SK-N-SH treated with all-trans-retinoic acid at 6 μM for 48 hours (cell line): ENCODE measurements at regions not wholly inside any gene's neighbourhood (a gene's known extent, or its start where the extent isn't known, plus 50 kb on each side); places are given as distances from the start of the nearest gene placed in this dataset.

Source experiments
- BACH2 ChIP-seq: fragments of 250-450 bp; sonication (Bioruptor Pico); IDR thresholded peaks from 2 replicates; pipeline ENCODE4 v1.9.0; 2021; ENCODE audit warnings: mild to moderate bottlenecking, borderline replicate concordance
- CSDC2 ChIP-seq: fragments of 250-450 bp; sonication (Bioruptor Pico); IDR thresholded peaks from 2 replicates; pipeline ENCODE4 v1.5.0; 2020; ENCODE audit warnings: mild to moderate bottlenecking, moderate library complexity
- ESRRG ChIP-seq: fragments of 250-450 bp; sonication (Bioruptor Pico); IDR thresholded peaks from 2 replicates; pipeline ENCODE4 v1.6.1; 2021; ENCODE audit warnings: mild to moderate bottlenecking
- PATZ1 ChIP-seq: fragments of 250-450 bp; sonication (Bioruptor Pico); IDR thresholded peaks from 2 replicates; pipeline ENCODE4 v1.8.0; 2020; ENCODE audit warnings: mild to moderate bottlenecking, moderate library complexity, borderline replicate concordance
- PPARA ChIP-seq: fragments of 250-450 bp; sonication (Bioruptor Pico); IDR thresholded peaks from 2 replicates; pipeline ENCODE4 v1.5.0; 2020; ENCODE audit warnings: mild to moderate bottlenecking, borderline replicate concordance
- RARB ChIP-seq: fragments of 250-450 bp; sonication (Bioruptor Pico); IDR thresholded peaks from 2 replicates; pipeline ENCODE4 v1.8.0; 2021; ENCODE audit warnings: mild to moderate bottlenecking, moderate library complexity
- TSHZ2 ChIP-seq: fragments of 250-450 bp; sonication (Bioruptor Pico); IDR thresholded peaks from 2 replicates; pipeline ENCODE4 v1.5.0; 2020; ENCODE audit warnings: mild to moderate bottlenecking, moderate library complexity
- ZC3H10 ChIP-seq: fragments of 250-450 bp; sonication (Bioruptor Pico); IDR thresholded peaks from 2 replicates; pipeline ENCODE4 v1.5.1; 2021; ENCODE audit warnings: mild to moderate bottlenecking, moderate library complexity
- ZFP3 ChIP-seq: fragments of 250-450 bp; sonication (Bioruptor Pico); IDR thresholded peaks from 2 replicates; pipeline ENCODE4 v1.5.0; 2020; ENCODE audit warnings: mild to moderate bottlenecking, moderate library complexity
- ZFP30 ChIP-seq: fragments of 450-650 bp; formaldehyde crosslinking; IDR thresholded peaks from 2 replicates; pipeline ENCODE4 v1.5.0; 2022; ENCODE audit warnings: mild to moderate bottlenecking, moderate library complexity
- ZNF565 ChIP-seq: fragments of 450-650 bp; formaldehyde crosslinking; conservative IDR thresholded peaks from 2 replicates; pipeline ENCODE4 v1.5.0; 2020; ENCODE audit warnings: low read depth, mild to moderate bottlenecking, moderate library complexity
- ZNF8 ChIP-seq: fragments of 450-650 bp; formaldehyde crosslinking; IDR thresholded peaks from 2 replicates; pipeline ENCODE4 v1.5.0; 2020; ENCODE audit warnings: mild to moderate bottlenecking, moderate library complexity
- TF ChIP-seq, protein P1 (sequence below): fragments of 250-450 bp; sonication (Bioruptor Pico); IDR thresholded peaks from 2 replicates; pipeline ENCODE4 v1.5.1; 2021; ENCODE audit warnings: mild to moderate bottlenecking, moderate library complexity
- TF ChIP-seq, protein P2 (sequence below): fragments of 250-450 bp; sonication (Bioruptor Pico); IDR thresholded peaks from 2 replicates; pipeline ENCODE4 v1.5.1; 2020; ENCODE audit warnings: low read depth, mild to moderate bottlenecking, moderate library complexity

DNA sequence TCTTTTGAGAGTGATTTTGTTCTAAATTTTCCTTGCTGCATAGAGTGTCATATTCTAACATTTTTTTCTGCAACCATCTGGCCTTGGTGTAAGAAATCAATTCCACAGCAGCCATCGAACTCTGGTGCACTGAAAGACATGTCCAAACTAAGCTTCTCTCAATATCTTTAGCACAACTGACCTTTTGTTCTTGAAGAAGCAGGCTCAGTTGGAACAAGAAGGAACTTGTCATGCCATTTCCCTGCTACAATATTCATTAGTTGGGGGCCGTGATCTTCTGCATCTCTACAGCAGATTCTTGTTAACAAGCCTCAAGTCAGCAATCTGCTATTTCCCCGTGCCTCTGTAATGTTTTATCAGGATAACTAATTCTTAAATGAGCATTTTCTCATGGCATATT is 1305.6 kb downstream of the CDH11 start:
- no peak for TF ChIP-seq PATZ1 (CRISPR knock-in tag)
- TF ChIP-seq RARB: no peak
- TF ChIP-seq BACH2 (CRISPR knock-in tag): no peak
- TF ChIP-seq ZFP3 (CRISPR knock-in tag): no peak
- no peak for TF ChIP-seq ZNF565 (CRISPR knock-in tag)
- TF ChIP-seq, protein P1, sequence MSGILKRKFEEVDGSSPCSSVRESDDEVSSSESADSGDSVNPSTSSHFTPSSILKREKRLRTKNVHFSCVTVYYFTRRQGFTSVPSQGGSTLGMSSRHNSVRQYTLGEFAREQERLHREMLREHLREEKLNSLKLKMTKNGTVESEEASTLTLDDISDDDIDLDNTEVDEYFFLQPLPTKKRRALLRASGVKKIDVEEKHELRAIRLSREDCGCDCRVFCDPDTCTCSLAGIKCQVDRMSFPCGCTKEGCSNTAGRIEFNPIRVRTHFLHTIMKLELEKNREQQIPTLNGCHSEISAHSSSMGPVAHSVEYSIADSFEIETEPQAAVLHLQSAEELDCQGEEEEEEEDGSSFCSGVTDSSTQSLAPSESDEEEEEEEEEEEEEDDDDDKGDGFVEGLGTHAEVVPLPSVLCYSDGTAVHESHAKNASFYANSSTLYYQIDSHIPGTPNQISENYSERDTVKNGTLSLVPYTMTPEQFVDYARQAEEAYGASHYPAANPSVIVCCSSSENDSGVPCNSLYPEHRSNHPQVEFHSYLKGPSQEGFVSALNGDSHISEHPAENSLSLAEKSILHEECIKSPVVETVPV (CRISPR knock-in tag): no peak
- TF ChIP-seq ZFP30: no peak
- no peak for TF ChIP-seq TSHZ2
- TF ChIP-seq ZC3H10: no peak
- no peak for TF ChIP-seq ZNF8 (CRISPR knock-in tag)
- no peak for TF ChIP-seq CSDC2
- TF ChIP-seq ESRRG (CRISPR knock-in tag): no peak
- no peak for TF ChIP-seq PPARA (CRISPR knock-in tag)
- TF ChIP-seq, protein P2, sequence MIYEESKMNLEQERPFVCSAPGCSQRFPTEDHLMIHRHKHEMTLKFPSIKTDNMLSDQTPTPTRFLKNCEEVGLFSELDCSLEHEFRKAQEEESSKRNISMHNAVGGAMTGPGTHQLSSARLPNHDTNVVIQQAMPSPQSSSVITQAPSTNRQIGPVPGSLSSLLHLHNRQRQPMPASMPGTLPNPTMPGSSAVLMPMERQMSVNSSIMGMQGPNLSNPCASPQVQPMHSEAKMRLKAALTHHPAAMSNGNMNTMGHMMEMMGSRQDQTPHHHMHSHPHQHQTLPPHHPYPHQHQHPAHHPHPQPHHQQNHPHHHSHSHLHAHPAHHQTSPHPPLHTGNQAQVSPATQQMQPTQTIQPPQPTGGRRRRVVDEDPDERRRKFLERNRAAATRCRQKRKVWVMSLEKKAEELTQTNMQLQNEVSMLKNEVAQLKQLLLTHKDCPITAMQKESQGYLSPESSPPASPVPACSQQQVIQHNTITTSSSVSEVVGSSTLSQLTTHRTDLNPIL (CRISPR knock-in tag): no peak
